KBM-7 (cell line): ENCODE measurements at regions not wholly inside any gene's neighbourhood (a gene's known extent, or its start where the extent isn't known, plus 50 kb on each side); places are given as distances from the start of the nearest gene placed in this dataset.
"Not testable (repeated sequence)": the region's sequence is repeated elsewhere in the genome, so short reads cannot be mapped to it uniquely, and the experiment has no call there.

Source experiments
- DNase-seq: peaks from one replicate; pipeline ENCODE4 v3.0.0-alpha.2; 2015
- in situ Hi-C: fragments of 300-500 bp; cut with MboI; formaldehyde crosslinking; loops from 2 replicates; pipeline ENCODE4 v1.14.3; 2020; ENCODE audit warnings: low sequenced_read_pairs, low pct_unique_long_range_greater_than_20kb, mixed read lengths

- in situ Hi-C loops = no loop called here
- peak; percentile 40 for DNase-seq
Observed at GRCh38 chr9:78383130-78383529, 86.2 kb downstream of the PSAT1 start.

GRCh38 chr9:78386348-78386747, 89.4 kb downstream of the PSAT1 start:
- in situ Hi-C loops = no loop called here
- DNase-seq = no peak

- no peak for DNase-seq
- in situ Hi-C loops = no loop called here
Observed at GRCh38 chr9:78386773-78387172, 89.8 kb downstream of the PSAT1 start.

GRCh38 chr9:78393340-78393739, 96.4 kb downstream of the PSAT1 start:
- in situ Hi-C loops = no loop called here
- no peak for DNase-seq

- no peak for DNase-seq
- in situ Hi-C loops = no loop called here
Observed at GRCh38 chr9:78393932-78394331, 97.0 kb downstream of the PSAT1 start.

- DNase-seq = no peak
- in situ Hi-C loops = no loop called here
Observed at GRCh38 chr9:78396087-78396486, 99.2 kb downstream of the PSAT1 start.

- in situ Hi-C loops = no loop called here
- no peak for DNase-seq
Observed at GRCh38 chr9:78397045-78397444, 100.1 kb downstream of the PSAT1 start.

- DNase-seq = no peak
- in situ Hi-C loops = no loop called here
Observed at GRCh38 chr9:78397454-78397853, 100.5 kb downstream of the PSAT1 start.

- DNase-seq = no peak
- in situ Hi-C loops = no loop called here
Observed at GRCh38 chr9:78399153-78399552, 102.2 kb downstream of the PSAT1 start.

GRCh38 chr9:78400496-78400895, 103.6 kb downstream of the PSAT1 start:
- in situ Hi-C loops = no loop called here
- DNase-seq = no peak

- in situ Hi-C loops = no loop called here
- DNase-seq = no peak
Observed at GRCh38 chr9:78405461-78405860, 108.5 kb downstream of the PSAT1 start.

GRCh38 chr9:78406146-78406545, 109.2 kb downstream of the PSAT1 start:
- in situ Hi-C loops = no loop called here
- DNase-seq = no peak

GRCh38 chr9:78406933-78407332, 110.0 kb downstream of the PSAT1 start:
- no peak for DNase-seq
- in situ Hi-C loops = no loop called here

GRCh38 chr9:78407636-78408312, 110.8 kb downstream of the PSAT1 start:
- in situ Hi-C loops = no loop called here
- no peak for DNase-seq

GRCh38 chr9:78408388-78408787, 111.5 kb downstream of the PSAT1 start:
- in situ Hi-C loops = no loop called here
- DNase-seq = no peak

- in situ Hi-C loops, DNase-seq: not testable (repeated sequence)
Observed at GRCh38 chr9:78409928-78410510, 113.1 kb downstream of the PSAT1 start.

- in situ Hi-C loops = no loop called here
- DNase-seq = no peak
Observed at GRCh38 chr9:78422309-78422708, 125.4 kb downstream of the PSAT1 start.

- no peak for DNase-seq
- in situ Hi-C loops = no loop called here
Observed at GRCh38 chr9:78424299-78424698, 127.4 kb downstream of the PSAT1 start.

GRCh38 chr9:78428640-78429039, 131.7 kb downstream of the PSAT1 start:
- in situ Hi-C loops = no loop called here
- no peak for DNase-seq

GRCh38 chr9:78430387-78430786, 133.5 kb downstream of the PSAT1 start:
- DNase-seq = no peak
- in situ Hi-C loops = no loop called here

GRCh38 chr9:78431039-78431438, 134.1 kb downstream of the PSAT1 start:
- DNase-seq, in situ Hi-C loops: not testable (repeated sequence)
